Stimulated activated effector memory CD8-positive, alpha-beta T cell treated with anti-CD3 and anti-CD28 coated beads, Interleukin-12 subunit alpha, Interleukin-12 subunit beta, amount 100 ng/mL, for 72 hours (primary cell): ENCODE measurements at regions not wholly inside any gene's neighbourhood (a gene's known extent, or its start where the extent isn't known, plus 50 kb on each side); places are given as distances from the start of the nearest gene placed in this dataset.
"Not testable (repeated sequence)": the region's sequence is repeated elsewhere in the genome, so short reads cannot be mapped to it uniquely, and the experiment has no call there.

Source experiments
- ATAC-seq: fragments of 150-1000 bp; cut with Tn5 transposase; 2 replicates; pipeline ENCODE4 v1.10.0; 2021
- DNase-seq, 2 donors: peaks; one replicate each; pipeline ENCODE4 v3.0.0; 2021 to 2022; ENCODE audit warnings: low spot score in 2 of 2
- H3K27ac Mint-ChIP-seq: one replicate; pipeline ENCODE4 v1.8.0; 2022; ENCODE audit warnings: mild to moderate bottlenecking, mixed read lengths
- H3K36me3 Mint-ChIP-seq: one replicate; pipeline ENCODE4 v1.8.0; 2022; ENCODE audit warnings: mild to moderate bottlenecking, mixed read lengths
- H3K4me1 Mint-ChIP-seq: one replicate; pipeline ENCODE4 v1.8.0; 2022; ENCODE audit warnings: mixed read lengths
- H3K4me3 Mint-ChIP-seq: one replicate; pipeline ENCODE4 v1.8.0; 2022; ENCODE audit warnings: mild to moderate bottlenecking, mixed read lengths
- H3K9me3 Mint-ChIP-seq: one replicate; pipeline ENCODE4 v1.8.0; 2022; ENCODE audit warnings: mixed read lengths

GRCh38 chr1:94676686-94677085, 135.1 kb upstream of the F3 start:
- DNase-seq (no peak), ATAC-seq (no peak)
- Mint-ChIP-seq H3K4me3 (no peak overlapping the region), H3K27ac (no peak overlapping the region), H3K4me1 (no peaks in the 10 kb centered on the region), H3K36me3 (no peaks in the 10 kb centered on the region), H3K9me3 (no peaks in the 10 kb centered on the region)

DNA sequence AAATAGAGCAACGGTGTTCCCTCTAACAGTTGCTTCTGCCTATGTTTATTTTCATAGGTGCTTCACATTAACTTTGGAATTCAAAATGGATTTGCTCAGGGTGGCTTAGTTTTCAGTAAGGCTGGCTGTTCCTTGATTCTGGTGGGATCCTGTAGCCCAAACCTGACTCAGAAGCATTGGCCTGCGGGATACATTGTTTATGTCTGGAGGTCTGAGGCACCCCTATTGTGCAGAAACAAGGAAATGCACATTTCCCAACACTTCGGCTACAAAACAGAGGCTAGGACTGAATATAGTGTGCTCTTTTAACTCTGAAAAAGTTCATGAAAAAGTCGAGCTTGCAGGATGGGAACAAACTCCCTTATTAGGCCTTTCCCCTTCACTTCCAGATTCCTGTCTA, 133.8 kb upstream of the F3 start:
- no peaks in the 10 kb centered on the region for H3K36me3 Mint-ChIP-seq
- no peak for ATAC-seq
- no peak overlapping the region for H3K4me3 Mint-ChIP-seq
- H3K4me1 Mint-ChIP-seq = no peaks in the 10 kb centered on the region
- no peak for DNase-seq
- H3K9me3 Mint-ChIP-seq = no peaks in the 10 kb centered on the region
- H3K27ac Mint-ChIP-seq = no peak overlapping the region

GRCh38 chr1:94674876-94675275, 133.3 kb upstream of the F3 start:
- ATAC-seq (no peak), DNase-seq (no peak)
- Mint-ChIP-seq H3K4me3 (no peak overlapping the region), H3K4me1 (no peaks in the 10 kb centered on the region), H3K27ac (no peak overlapping the region), H3K36me3 (no peaks in the 10 kb centered on the region), H3K9me3 (no peaks in the 10 kb centered on the region)

- DNase-seq (no peak), ATAC-seq (no peak)
- H3K36me3 Mint-ChIP-seq = no peaks in the 10 kb centered on the region
- no peak overlapping the region for H3K4me3 Mint-ChIP-seq
- H3K4me1 Mint-ChIP-seq = no peaks in the 10 kb centered on the region
- H3K9me3 Mint-ChIP-seq = no peaks in the 10 kb centered on the region
- H3K27ac Mint-ChIP-seq = no peak overlapping the region
These were observed 131.4 kb upstream of the F3 start for GRCh38 chr1:94672934-94673333.

DNA sequence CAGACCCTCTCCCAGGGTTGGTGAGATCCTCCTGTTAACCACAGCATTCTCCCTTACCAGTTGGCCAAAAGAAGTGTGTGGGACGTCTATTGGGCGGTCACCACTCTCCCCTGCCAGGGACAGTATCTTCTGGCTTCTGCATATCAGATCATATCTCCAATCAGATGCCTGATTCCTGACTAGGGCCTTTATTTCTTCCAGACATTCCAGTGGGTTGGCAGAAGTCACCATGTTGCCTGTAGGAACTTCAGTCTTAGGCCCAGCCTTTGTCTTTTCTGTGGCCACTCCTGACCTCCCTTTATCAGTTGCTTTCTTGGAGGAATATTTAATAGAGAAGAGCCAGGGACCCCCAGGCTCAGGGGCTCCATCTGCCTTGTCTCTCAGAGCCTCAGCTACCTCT, 130.4 kb upstream of the F3 start:
- no peaks in the 10 kb centered on the region for H3K36me3 Mint-ChIP-seq
- H3K4me3 Mint-ChIP-seq = no peak overlapping the region
- H3K4me1 Mint-ChIP-seq = no peaks in the 10 kb centered on the region
- ATAC-seq (no peak), DNase-seq (no peak)
- H3K27ac Mint-ChIP-seq = no peak overlapping the region
- H3K9me3 Mint-ChIP-seq = no peaks in the 10 kb centered on the region

GRCh38 chr1:94670273-94670672, 128.7 kb upstream of the F3 start:
- Mint-ChIP-seq H3K4me1 (no peaks in the 10 kb centered on the region), H3K36me3 (no peaks in the 10 kb centered on the region), H3K4me3 (no peak overlapping the region), H3K9me3 (no peaks in the 10 kb centered on the region), H3K27ac (no peak overlapping the region)
- no peak for ATAC-seq
- no peak for DNase-seq

DNA sequence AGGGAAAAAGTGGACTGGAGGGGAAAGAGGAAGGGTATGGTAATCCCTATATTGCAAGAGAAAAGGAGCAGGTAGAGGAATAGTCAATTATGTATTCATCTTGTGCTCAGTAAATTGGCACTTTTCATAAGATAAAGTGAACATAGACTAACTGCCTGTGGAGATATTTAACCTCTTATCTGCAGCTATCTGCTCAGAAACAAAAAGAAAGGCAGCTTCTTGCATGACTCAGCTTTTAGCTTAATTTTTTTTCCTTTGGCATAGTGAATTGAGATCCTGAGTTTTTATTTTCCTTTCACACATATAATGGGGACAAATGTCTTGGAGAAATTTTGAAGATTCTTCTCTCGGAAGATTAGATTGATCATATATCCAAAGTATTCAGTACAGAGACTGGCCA, 127.6 kb upstream of the F3 start:
- ATAC-seq = no peak

DNA sequence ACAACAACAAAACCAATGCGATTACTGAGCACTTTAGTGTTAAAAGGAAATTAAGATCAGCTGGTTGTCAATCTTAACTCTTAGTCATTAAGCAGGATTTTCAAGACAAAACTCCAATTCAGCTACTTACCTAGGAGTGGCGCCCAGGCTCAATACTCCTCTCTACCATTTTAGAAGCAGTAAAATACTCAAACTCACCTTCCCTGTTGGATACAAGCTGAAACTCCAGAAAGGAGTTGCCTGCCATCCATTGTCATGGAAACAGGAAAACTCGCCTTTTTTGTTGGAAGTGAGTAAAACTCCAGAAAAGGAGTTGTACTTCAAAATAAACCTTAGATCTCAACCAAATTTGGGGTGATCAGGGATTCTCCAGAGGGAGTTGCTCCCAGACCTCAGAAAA, 127.0 kb upstream of the F3 start:
- Mint-ChIP-seq H3K36me3 (no peaks in the 10 kb centered on the region), H3K9me3 (no peaks in the 10 kb centered on the region), H3K27ac (no peak overlapping the region), H3K4me1 (no peaks in the 10 kb centered on the region), H3K4me3 (no peak overlapping the region)
- ATAC-seq = no peak
- DNase-seq = no peak

More for the DNA sequence above, 127.6 kb upstream of the F3 start:
- H3K36me3 Mint-ChIP-seq = no peaks in the 10 kb centered on the region
- H3K4me1 Mint-ChIP-seq = no peaks in the 10 kb centered on the region
- H3K27ac Mint-ChIP-seq = no peak overlapping the region
- no peak for DNase-seq
- H3K9me3 Mint-ChIP-seq = no peaks in the 10 kb centered on the region
- no peak overlapping the region for H3K4me3 Mint-ChIP-seq

GRCh38 chr1:94667818-94668217, 126.3 kb upstream of the F3 start:
- Mint-ChIP-seq H3K9me3 (no peaks in the 10 kb centered on the region), H3K27ac (no peak overlapping the region), H3K4me1 (no peaks in the 10 kb centered on the region), H3K36me3 (no peaks in the 10 kb centered on the region), H3K4me3 (no peak overlapping the region)
- no peak for DNase-seq
- ATAC-seq = no peak

DNA sequence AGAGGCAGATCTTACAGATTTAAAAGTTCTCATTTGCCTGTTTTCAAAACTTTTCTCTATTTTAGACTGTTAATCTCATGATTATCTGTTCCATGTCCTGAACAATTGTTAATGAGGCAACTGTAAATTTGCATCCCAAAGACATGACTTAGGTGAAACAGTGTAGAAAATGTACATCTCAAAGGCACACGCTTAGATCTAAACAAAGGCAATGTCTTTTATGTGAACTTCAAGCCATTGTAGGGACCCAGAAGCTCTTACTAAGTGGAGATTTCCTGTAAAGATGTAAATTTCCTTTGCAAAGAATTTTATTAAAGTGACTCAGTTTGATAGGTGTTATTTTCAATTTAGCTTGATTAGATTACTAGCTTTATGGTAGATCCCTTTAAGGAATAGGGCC, 125.2 kb upstream of the F3 start:
- Mint-ChIP-seq H3K27ac (no peak overlapping the region), H3K4me3 (no peak overlapping the region), H3K36me3 (no peaks in the 10 kb centered on the region), H3K9me3 (no peaks in the 10 kb centered on the region), H3K4me1 (no peaks in the 10 kb centered on the region)
- ATAC-seq (no peak), DNase-seq (no peak)

DNA sequence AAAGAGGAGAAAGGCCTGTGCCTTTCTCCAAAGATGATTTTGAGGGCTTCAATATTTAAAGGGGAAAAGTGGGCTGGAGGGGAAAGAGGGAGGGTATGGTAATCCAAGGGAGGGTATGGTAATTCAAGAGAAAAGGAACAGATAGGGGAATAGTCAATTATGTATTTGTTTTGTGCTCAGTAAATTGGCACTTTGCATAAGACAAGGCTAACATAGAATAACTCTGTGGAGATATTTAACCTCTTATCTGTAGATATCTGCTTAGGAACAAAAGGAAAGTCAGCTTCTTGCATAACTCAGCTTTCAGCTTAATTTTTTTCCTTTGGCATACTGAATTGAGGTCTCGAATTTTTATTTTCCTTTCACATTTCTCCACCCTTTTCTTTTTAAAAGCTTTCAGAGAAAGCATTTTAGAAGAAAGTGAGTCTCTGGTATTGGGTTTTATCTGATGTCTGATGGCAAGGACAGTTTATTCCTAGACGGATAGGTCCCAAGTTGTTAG, 119.9 kb upstream of the F3 start:
- DNase-seq = no peak
- Mint-ChIP-seq H3K4me3 (no peak overlapping the region), H3K27ac (no peak overlapping the region), H3K36me3 (no peaks in the 10 kb centered on the region), H3K9me3 (no peaks in the 10 kb centered on the region), H3K4me1 (no peaks in the 10 kb centered on the region)
- no peak for ATAC-seq

- Mint-ChIP-seq H3K4me1 (no peaks in the 10 kb centered on the region), H3K36me3 (no peaks in the 10 kb centered on the region), H3K9me3 (no peaks in the 10 kb centered on the region), H3K4me3 (no peak overlapping the region), H3K27ac (no peak overlapping the region)
- ATAC-seq = no peak
- DNase-seq = no peak
These were observed 119.4 kb upstream of the F3 start for GRCh38 chr1:94660994-94661393.

GRCh38 chr1:94660258-94660657, 118.7 kb upstream of the F3 start:
- no peak overlapping the region for H3K4me3 Mint-ChIP-seq
- no peaks in the 10 kb centered on the region for H3K9me3 Mint-ChIP-seq
- H3K36me3 Mint-ChIP-seq = no peaks in the 10 kb centered on the region
- ATAC-seq = no peak
- no peak for DNase-seq
- no peak overlapping the region for H3K27ac Mint-ChIP-seq
- no peaks in the 10 kb centered on the region for H3K4me1 Mint-ChIP-seq

GRCh38 chr1:94659202-94659601, 117.6 kb upstream of the F3 start:
- not testable (repeated sequence) for H3K9me3 Mint-ChIP-seq, H3K4me3 Mint-ChIP-seq, ATAC-seq, DNase-seq, H3K27ac Mint-ChIP-seq, H3K4me1 Mint-ChIP-seq, H3K36me3 Mint-ChIP-seq

- Mint-ChIP-seq H3K27ac (no peak overlapping the region), H3K4me1 (no peaks in the 10 kb centered on the region), H3K4me3 (no peak overlapping the region), H3K9me3 (no peaks in the 10 kb centered on the region), H3K36me3 (no peaks in the 10 kb centered on the region)
- DNase-seq (no peak), ATAC-seq (no peak)
These were observed 116.7 kb upstream of the F3 start for GRCh38 chr1:94658221-94658620.

GRCh38 chr1:94657776-94658175, 116.2 kb upstream of the F3 start:
- H3K4me1 Mint-ChIP-seq, ATAC-seq: not testable (repeated sequence)

GRCh38 chr1:94656967-94657366, 115.4 kb upstream of the F3 start:
- Mint-ChIP-seq H3K4me3 (no peak overlapping the region), H3K27ac (no peak overlapping the region), H3K9me3 (no peaks in the 10 kb centered on the region), H3K4me1 (no peaks in the 10 kb centered on the region), H3K36me3 (no peaks in the 10 kb centered on the region)
- no peak for DNase-seq
- ATAC-seq = no peak

More at GRCh38 chr1:94657776-94658175, 116.2 kb upstream of the F3 start:
- H3K9me3 Mint-ChIP-seq, H3K4me3 Mint-ChIP-seq, DNase-seq, H3K27ac Mint-ChIP-seq, H3K36me3 Mint-ChIP-seq: not testable (repeated sequence)
